ENCODE measurements at regions not wholly inside any gene's neighbourhood (a gene's known extent, or its start where the extent isn't known, plus 50 kb on each side); places are given as distances from the start of the nearest gene placed in this dataset.
"Not testable (repeated sequence)": the region's sequence is repeated elsewhere in the genome, so short reads cannot be mapped to it uniquely, and the experiment has no call there.

- no peak overlapping the region for H3K4me3 ChIP-seq (replicated peaks; ENCODE audit: low read depth, low read length)
- no peaks in the 10 kb centered on the region for H3K36me3 ChIP-seq (ENCODE audit: control insufficient read depth, insufficient read depth, low read length)
- no peaks in the 10 kb centered on the region for H3K27me3 ChIP-seq (replicated peaks; ENCODE audit: control insufficient read depth, insufficient read depth, low read length)
- no peak for DNase-seq (ENCODE audit: extremely low read depth, insufficient read length)
- TF ChIP-seq, protein P1, sequence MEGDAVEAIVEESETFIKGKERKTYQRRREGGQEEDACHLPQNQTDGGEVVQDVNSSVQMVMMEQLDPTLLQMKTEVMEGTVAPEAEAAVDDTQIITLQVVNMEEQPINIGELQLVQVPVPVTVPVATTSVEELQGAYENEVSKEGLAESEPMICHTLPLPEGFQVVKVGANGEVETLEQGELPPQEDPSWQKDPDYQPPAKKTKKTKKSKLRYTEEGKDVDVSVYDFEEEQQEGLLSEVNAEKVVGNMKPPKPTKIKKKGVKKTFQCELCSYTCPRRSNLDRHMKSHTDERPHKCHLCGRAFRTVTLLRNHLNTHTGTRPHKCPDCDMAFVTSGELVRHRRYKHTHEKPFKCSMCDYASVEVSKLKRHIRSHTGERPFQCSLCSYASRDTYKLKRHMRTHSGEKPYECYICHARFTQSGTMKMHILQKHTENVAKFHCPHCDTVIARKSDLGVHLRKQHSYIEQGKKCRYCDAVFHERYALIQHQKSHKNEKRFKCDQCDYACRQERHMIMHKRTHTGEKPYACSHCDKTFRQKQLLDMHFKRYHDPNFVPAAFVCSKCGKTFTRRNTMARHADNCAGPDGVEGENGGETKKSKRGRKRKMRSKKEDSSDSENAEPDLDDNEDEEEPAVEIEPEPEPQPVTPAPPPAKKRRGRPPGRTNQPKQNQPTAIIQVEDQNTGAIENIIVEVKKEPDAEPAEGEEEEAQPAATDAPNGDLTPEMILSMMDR (IDR thresholded peaks at IDR 0.05; ENCODE audit: insufficient read depth, low read length, poor library complexity, severe bottlenecking), result no peak
These were observed 178.8 kb downstream of the PDCD6IP start for GRCh38 chr3:33977227-33977626.

GRCh38 chr3:33980252-33980651 is 181.8 kb downstream of the PDCD6IP start:
- Histone ChIP-seq H3K36me3 (ENCODE audit: control insufficient read depth, insufficient read depth, low read length) (no peaks in the 10 kb centered on the region), H3K4me3 (replicated peaks; ENCODE audit: low read depth, low read length) (no peak overlapping the region), H3K27me3 (replicated peaks; ENCODE audit: control insufficient read depth, insufficient read depth, low read length) (no peaks in the 10 kb centered on the region)
- TF ChIP-seq, protein P1 (IDR thresholded peaks at IDR 0.05; ENCODE audit: insufficient read depth, low read length, poor library complexity, severe bottlenecking), result peak; percentile 47
- no peak for DNase-seq (ENCODE audit: extremely low read depth, insufficient read length)

DNA sequence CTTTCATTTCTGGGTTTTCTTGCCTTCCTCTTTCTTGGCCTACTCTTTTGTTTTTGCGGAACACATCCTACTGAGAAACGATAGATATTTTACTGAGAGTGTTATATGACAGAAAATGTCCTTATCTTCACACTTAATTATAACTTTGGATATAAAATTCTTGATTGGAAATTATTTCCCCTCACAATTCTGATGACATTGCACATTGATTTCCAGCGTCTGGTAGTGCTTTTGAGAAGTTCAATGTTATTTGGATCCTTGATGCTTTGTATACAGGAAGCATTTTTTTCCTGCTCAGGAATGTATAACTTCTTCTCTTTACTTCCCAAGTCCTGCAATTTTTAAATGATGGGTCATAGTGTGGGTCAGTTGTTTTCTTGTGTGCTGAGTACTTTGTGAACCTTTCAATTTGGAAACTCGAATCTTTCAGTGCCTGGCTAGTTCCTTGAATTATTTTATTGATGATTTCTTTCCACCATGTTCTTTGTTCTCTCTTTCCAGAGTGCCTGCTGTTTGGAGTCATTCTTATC is 183.9 kb downstream of the PDCD6IP start:
- TF ChIP-seq, protein P1 (IDR thresholded peaks at IDR 0.05; ENCODE audit: insufficient read depth, low read length, poor library complexity, severe bottlenecking), result no peak

DNA sequence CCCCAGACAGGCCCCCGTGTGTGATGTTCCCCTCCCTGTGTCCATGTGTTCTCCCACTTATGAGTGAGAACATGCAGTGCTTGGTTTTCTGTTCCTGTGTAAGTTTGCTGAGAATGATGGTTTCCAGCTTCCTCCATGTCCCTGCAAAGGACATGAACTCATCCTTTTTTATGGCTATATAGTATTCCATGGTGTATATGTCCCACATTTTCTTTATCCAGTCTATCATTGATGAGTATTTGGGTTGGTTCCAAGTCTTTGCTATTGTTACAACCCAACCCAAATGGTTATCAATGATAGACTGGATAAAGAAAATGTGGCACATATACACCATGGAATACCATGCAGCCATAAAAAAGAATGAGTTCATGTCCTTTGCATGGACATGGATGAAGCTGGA is 184.5 kb downstream of the PDCD6IP start:
- not testable (repeated sequence) for DNase-seq (ENCODE audit: extremely low read depth, insufficient read length); H3K36me3 ChIP-seq (ENCODE audit: control insufficient read depth, insufficient read depth, low read length); H3K4me3 ChIP-seq (replicated peaks; ENCODE audit: low read depth, low read length); H3K27me3 ChIP-seq (replicated peaks; ENCODE audit: control insufficient read depth, insufficient read depth, low read length)

More for the DNA sequence above, 183.9 kb downstream of the PDCD6IP start:
- no peak for DNase-seq (ENCODE audit: extremely low read depth, insufficient read length)
- Histone ChIP-seq H3K4me3 (replicated peaks; ENCODE audit: low read depth, low read length) (no peak overlapping the region), H3K36me3 (ENCODE audit: control insufficient read depth, insufficient read depth, low read length) (no peaks in the 10 kb centered on the region), H3K27me3 (replicated peaks; ENCODE audit: control insufficient read depth, insufficient read depth, low read length) (no peaks in the 10 kb centered on the region)

DNA sequence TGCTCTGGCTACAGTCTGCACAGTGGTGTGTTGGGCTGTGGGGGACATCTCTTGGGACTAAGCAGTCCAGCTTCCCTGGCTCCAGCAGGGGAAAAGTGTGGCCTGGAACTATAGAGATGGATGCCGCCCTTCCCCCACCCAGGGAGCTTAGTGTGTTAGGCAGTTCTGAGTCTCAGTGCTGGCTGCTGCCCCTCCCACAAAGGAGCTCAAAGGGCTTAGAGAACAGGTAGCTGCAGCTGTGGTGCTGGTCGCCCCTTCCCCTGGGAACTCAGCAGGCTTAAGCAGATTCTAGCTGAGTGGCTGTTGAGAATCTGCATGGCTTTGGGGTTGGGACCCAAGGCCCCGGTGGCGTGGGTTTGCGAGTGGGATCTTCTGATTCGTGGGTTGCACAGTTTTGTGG is 190.8 kb downstream of the PDCD6IP start:
- DNase-seq (ENCODE audit: extremely low read depth, insufficient read length), result no peak
- TF ChIP-seq, protein P1 (IDR thresholded peaks at IDR 0.05; ENCODE audit: insufficient read depth, low read length, poor library complexity, severe bottlenecking), result no peak
- H3K36me3 ChIP-seq (ENCODE audit: control insufficient read depth, insufficient read depth, low read length), result no peaks in the 10 kb centered on the region

DNA sequence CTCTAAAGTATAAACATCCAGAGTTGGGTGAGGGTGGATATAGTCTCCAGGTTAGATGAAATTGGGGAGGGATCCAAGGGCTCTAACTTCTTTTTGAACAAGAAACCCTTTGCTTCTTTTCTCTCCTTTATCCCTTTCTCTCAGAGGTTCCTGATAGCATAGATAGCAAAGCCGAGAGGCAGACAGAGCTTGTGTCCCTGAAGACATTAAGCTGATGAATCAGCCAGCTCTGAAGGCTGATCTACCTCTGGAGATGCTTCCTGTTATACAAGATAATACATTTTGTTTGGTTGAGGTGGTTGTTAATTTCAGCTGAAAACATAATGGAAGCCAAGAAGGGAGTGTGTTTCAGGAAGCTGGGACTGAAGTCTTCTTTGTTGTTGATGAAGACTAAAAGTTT is 193.2 kb downstream of the PDCD6IP start:
- Histone ChIP-seq H3K4me3 (replicated peaks; ENCODE audit: low read depth, low read length) (no peak overlapping the region), H3K27me3 (replicated peaks; ENCODE audit: control insufficient read depth, insufficient read depth, low read length) (no peaks in the 10 kb centered on the region), H3K36me3 (ENCODE audit: control insufficient read depth, insufficient read depth, low read length) (no peaks in the 10 kb centered on the region)
- DNase-seq (ENCODE audit: extremely low read depth, insufficient read length), result no peak
- TF ChIP-seq, protein P1 (IDR thresholded peaks at IDR 0.05; ENCODE audit: insufficient read depth, low read length, poor library complexity, severe bottlenecking), result no peak

More for the DNA sequence above, 190.8 kb downstream of the PDCD6IP start:
- Histone ChIP-seq H3K4me3 (replicated peaks; ENCODE audit: low read depth, low read length) (no peak overlapping the region), H3K27me3 (replicated peaks; ENCODE audit: control insufficient read depth, insufficient read depth, low read length) (no peaks in the 10 kb centered on the region)

Measured in GM06990 (cell line).